GM21360 (cell line): ENCODE measurements at regions not wholly inside any gene's neighbourhood (a gene's known extent, or its start where the extent isn't known, plus 50 kb on each side); places are given as distances from the start of the nearest gene placed in this dataset.
"Not testable (repeated sequence)": the region's sequence is repeated elsewhere in the genome, so short reads cannot be mapped to it uniquely, and the experiment has no call there.

Source experiments
- ATAC-seq: cut with Tn5 transposase; IDR thresholded peaks from one replicate; pipeline ENCODE4 v1.9.1; 2021; ENCODE audit warnings: mild to moderate bottlenecking, moderate library complexity; ENCODE audit not compliant: unreplicated experiment

DNA sequence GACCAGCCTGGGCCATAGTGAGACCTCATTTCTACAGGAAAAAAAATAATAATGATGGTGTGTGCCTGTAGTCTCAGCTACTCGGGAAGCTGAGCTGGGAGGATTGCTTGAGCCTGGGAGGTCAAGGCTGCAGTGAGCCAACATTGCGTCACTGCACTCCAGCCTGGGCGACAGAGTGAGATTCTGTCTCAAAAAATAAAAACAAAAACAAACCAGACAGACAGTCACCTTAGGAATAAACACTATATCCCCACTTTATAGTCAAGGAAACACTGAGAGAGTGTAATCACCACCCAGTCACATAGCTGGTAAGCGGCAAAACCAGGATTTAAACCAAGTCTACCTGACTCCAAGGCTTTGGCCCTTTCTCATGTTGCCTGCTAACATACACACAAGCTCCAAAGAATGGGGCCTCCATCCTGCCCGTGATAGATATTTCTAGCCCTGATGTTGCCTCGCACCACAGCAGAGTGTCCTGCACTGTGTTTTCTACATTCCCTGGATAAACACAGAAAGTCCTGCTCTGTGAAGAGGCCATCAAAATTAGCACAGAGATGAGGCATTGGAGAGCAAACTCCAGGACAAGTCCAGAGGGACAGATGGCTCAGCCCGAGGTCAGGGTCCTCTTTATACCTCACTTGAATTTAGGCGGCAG lies 66.1 kb upstream of the SMURF2 start:
- no peak for ATAC-seq

DNA sequence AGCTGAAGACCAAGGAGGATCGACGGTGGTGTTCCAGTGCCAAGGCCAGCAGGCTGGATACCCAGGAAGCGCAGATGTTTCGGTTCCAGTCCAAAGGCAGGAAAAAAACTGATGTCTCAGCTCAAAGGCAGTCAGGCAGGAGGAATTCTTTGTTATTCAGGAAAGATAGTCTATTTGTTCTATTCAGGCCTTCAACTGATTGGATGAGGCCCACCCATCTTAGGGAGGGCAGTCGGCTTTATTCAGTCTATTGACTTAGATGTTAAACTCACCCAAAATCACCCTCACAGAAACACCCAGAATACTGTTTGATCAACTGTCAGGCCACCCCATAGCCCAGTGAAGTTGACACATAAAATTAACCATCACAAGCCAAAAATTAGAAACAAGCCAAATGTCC lies 63.9 kb upstream of the SMURF2 start:
- not testable (repeated sequence) for ATAC-seq

GRCh38 chr17:64724246-64724645 lies 62.1 kb upstream of the SMURF2 start:
- not testable (repeated sequence) for ATAC-seq

DNA sequence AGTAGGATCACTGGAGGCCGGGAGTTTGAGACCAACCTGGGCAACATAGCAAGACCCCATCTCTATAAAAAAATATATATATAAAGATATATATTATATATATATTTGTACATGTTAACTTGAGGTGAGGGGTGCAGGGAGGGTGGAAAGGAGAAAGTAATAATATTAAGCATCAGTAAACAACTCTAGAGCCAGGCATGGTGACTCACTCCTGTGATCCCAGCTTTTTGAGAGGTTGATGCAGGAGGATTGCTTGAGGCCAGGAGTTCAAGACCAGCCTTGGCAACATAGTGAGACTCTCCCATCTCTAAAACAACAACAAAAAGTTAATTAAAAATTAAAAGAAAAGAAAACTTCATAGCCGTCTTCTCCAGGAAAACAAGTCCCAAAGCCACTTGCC lies 61.7 kb upstream of the SMURF2 start:
- ATAC-seq, result no peak

GRCh38 chr17:64721556-64721955 lies 59.4 kb upstream of the SMURF2 start:
- not testable (repeated sequence) for ATAC-seq

DNA sequence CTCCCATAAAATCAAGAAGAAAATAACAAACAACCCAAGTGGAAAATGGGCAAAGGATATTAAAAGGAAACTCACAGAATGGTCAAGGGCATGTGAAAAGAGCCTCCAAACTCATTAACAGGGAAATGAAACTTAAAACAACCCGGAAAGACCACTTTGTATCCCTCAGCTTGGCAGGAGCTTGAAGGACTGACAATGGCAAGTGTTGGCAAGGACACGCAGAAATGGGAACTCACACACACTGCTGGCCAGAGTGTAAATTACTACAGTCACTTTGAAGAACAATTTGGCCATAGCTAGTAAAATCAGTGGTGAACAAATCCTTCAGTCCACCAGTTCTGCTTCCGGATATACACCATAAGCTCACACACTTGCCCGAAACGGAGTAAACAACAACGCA lies 58.1 kb upstream of the SMURF2 start:
- not testable (repeated sequence) for ATAC-seq

GRCh38 chr17:64719517-64719916 lies 57.4 kb upstream of the SMURF2 start:
- not testable (repeated sequence) for ATAC-seq

DNA sequence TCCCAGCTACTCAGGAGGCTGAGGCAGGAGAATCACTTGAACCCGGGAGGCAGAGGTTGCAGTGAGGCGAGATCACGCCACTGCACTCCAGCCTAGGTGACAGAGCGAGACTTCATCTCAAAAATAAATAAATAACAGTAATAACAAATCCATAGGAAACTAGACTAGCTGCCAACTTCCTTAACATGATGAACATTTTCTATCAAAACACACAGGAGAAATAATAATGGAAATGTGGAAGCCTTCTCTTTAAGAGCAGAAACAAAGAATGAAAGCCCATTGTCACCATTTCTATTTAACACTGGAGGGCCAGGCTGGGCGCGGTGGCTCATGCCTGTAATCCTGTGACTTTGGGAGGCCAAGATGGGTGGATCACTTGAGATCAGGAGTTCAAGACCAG lies 56.7 kb upstream of the SMURF2 start:
- ATAC-seq, result not testable (repeated sequence)

- ATAC-seq, result no peak
These were observed 56.0 kb upstream of the SMURF2 start for GRCh38 chr17:64718058-64718457.

- not testable (repeated sequence) for ATAC-seq
These were observed 54.4 kb upstream of the SMURF2 start for GRCh38 chr17:64716496-64716895.

DNA sequence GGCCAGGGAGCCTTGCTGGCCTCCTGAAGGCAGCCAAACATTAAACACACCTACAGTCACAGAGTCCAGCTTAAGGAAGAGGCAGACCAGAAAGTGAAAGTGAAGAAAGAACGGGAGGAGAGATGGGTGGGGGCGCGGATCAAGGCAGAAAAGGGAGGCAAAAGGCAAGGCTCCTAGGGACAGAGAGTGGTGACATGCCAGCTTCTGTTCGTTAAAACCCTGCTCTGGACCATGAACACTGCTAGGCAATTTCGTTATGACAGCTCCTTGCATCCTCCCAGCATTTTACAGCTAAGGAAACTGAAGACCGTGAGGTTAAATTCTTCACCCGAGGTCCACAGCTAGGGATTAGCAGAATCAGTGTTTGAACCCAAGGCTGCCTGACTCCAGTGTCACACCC lies 51.7 kb upstream of the SMURF2 start:
- ATAC-seq, result not testable (repeated sequence)

DNA sequence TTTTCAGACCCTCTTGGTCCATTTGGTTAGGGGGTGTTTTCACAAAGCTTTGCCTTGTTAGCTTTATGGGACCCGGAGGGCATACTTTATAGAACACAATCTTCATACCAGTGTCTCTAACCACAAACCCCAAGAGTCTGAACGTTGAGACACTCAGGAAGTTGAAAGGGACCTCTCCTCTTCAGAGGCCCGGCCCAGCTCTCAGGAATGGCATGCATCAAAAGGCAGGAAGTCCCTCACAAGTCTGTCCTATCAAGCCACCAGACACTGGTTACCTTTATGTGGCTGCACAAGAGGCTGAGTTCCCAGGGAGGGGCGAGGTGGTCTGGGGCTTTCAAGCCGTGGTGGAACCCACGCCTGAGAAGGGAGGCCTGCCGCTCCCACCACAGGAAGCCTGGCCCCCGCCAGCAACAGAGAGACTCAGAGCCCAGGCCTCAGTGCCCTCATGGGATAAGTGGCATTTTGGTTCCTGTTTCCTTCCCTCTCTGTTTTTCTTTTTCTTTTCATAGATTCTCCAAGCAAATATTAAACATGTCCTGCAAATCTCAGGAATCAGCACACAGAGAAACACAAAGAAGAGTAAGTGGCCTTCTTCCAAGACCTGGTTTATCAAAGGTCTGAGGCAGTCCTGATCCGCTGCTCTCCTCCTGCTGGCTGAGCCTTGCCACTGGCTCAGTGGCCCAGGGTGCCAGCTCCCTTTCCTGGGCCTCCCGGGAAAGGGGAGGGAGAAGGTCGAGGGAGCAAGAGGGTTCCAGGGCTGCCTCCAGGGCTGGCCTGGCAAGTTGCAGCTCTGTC lies 50.6 kb upstream of the SMURF2 start:
- not testable (repeated sequence) for ATAC-seq
